ENCODE measurements at regions not wholly inside any gene's neighbourhood (a gene's known extent, or its start where the extent isn't known, plus 50 kb on each side); places are given as distances from the start of the nearest gene placed in this dataset.

DNA sequence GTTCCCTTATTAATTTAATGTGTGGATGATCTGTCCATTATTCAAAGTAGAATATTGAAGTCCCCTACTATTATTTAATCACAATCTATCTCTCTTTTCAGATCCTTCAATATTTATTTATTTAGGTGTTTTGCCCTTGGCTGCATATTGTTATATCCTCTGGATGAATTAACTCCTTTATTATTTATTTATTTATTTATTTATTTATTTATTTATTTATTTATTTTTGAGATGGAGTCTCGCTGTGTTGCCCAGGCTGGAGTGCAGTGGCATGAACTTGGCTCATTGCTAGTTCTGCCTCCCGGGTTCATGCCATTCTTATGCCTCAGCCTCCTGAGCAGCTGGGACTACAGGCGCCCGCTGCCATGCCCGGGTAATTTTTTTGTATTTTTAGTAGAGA lies 776.6 kb upstream of the NXPH2 start:
- no peaks in the 10 kb centered on the region for H3K27me3 Mint-ChIP-seq (ENCODE audit: low read depth)
- H3K27ac Mint-ChIP-seq: no peak overlapping the region
- Histone ChIP-seq H4K5ac (ENCODE audit: insufficient read length, low read depth, low read length) (no peak overlapping the region), H3K14ac (ENCODE audit: insufficient read depth, low read length) (no peak overlapping the region), H3K27ac (ENCODE audit: insufficient read length, low read depth, low read length) (no peak overlapping the region), H3K23ac (ENCODE audit: insufficient read length, low read depth, low read length) (no peak overlapping the region), H2BK20ac (ENCODE audit: low read depth, low read length, poor library complexity, severe bottlenecking) (no peak overlapping the region), H4K91ac (ENCODE audit: insufficient read length, low read depth, low read length) (no peak overlapping the region), H2BK120ac (ENCODE audit: low read depth, low read length, poor library complexity, severe bottlenecking) (no peak overlapping the region), H3K18ac (ENCODE audit: insufficient read length, low read depth, low read length) (no peak overlapping the region), H3K4me1 (ENCODE audit: insufficient read depth, low read length) (no peaks in the 10 kb centered on the region), H2AK5ac (ENCODE audit: insufficient read length, low read length) (no peak overlapping the region), H2BK12ac (ENCODE audit: insufficient read length, low read depth, low read length) (no peak overlapping the region), H4K8ac (replicated peaks; ENCODE audit: insufficient read length, low read depth, low read length) (no peak overlapping the region), H3T11ph (ENCODE audit: low read length) (no peak overlapping the region), H3K79me1 (ENCODE audit: insufficient read depth, low read depth, low read length, poor library complexity, severe bottlenecking) (no peaks in the 10 kb centered on the region), H3K9me3 (ENCODE audit: control insufficient read depth, low read depth, low read length) (no peaks in the 10 kb centered on the region), H3K4ac (ENCODE audit: low read depth, low read length) (no peak overlapping the region), H3K23me2 (ENCODE audit: insufficient read length, low read depth, low read length, poor library complexity, severe bottlenecking) (no peaks in the 10 kb centered on the region), H4K20me1 (ENCODE audit: control insufficient read depth, insufficient read depth, insufficient read length) (no peaks in the 10 kb centered on the region), H3K9ac (ENCODE audit: extremely low read depth, insufficient read length, low read length) (no peak overlapping the region), H2BK5ac (ENCODE audit: insufficient read length, low read length) (no peak overlapping the region), H3K79me2 (ENCODE audit: insufficient read depth, low read length) (no peaks in the 10 kb centered on the region), H2BK15ac (ENCODE audit: low read depth, low read length) (no peak overlapping the region), H2AFZ (ENCODE audit: low read length) (no peak overlapping the region), H3K56ac (ENCODE audit: insufficient read length, low read depth, low read length) (no peak overlapping the region), H3K4me2 (ENCODE audit: insufficient read depth, insufficient read length, low read length) (no peak overlapping the region), H3K27me3 (ENCODE audit: insufficient read depth, low read length) (no peaks in the 10 kb centered on the region)
- H3K4me3 Mint-ChIP-seq: no peak overlapping the region
- no peaks in the 10 kb centered on the region for H3K4me1 Mint-ChIP-seq
- H3K9me3 Mint-ChIP-seq: no peaks in the 10 kb centered on the region
- TF ChIP-seq, protein P1, sequence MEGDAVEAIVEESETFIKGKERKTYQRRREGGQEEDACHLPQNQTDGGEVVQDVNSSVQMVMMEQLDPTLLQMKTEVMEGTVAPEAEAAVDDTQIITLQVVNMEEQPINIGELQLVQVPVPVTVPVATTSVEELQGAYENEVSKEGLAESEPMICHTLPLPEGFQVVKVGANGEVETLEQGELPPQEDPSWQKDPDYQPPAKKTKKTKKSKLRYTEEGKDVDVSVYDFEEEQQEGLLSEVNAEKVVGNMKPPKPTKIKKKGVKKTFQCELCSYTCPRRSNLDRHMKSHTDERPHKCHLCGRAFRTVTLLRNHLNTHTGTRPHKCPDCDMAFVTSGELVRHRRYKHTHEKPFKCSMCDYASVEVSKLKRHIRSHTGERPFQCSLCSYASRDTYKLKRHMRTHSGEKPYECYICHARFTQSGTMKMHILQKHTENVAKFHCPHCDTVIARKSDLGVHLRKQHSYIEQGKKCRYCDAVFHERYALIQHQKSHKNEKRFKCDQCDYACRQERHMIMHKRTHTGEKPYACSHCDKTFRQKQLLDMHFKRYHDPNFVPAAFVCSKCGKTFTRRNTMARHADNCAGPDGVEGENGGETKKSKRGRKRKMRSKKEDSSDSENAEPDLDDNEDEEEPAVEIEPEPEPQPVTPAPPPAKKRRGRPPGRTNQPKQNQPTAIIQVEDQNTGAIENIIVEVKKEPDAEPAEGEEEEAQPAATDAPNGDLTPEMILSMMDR (conservative IDR thresholded peaks at IDR 0.05): no peak
- H3K36me3 Mint-ChIP-seq (ENCODE audit: insufficient read depth in 1 of 3, low read depth in 3 of 3): no peaks in the 10 kb centered on the region; a peak in 1 of 7 replicates
- WGBS (ENCODE audit: extremely low coverage, insufficient read length, low lambda C conversion rate): no CpG with 5 or more reads among the region's 5 CpGs
- no peak for DNase-seq
